H9 (cell line): ENCODE measurements at regions not wholly inside any gene's neighbourhood (a gene's known extent, or its start where the extent isn't known, plus 50 kb on each side); places are given as distances from the start of the nearest gene placed in this dataset.

Experiments
- DNase-seq: peaks from one replicate; pipeline ENCODE4 v3.0.0-alpha.2; 2017
- H2AFZ ChIP-seq: one replicate; pipeline ENCODE4 v1.6.1; 2013; ENCODE audit warnings: mild to moderate bottlenecking, low read length, control low read depth, moderate library complexity
- H2AK5ac ChIP-seq: 2 replicates; pipeline ENCODE4 v1.6.1; 2013; ENCODE audit warnings: low read length, control low read depth, mixed read lengths; ENCODE audit not compliant: insufficient read length
- H2BK120ac ChIP-seq: one replicate; pipeline ENCODE4 v1.6.1; 2013; ENCODE audit warnings: low read depth, mild to moderate bottlenecking, low read length, control low read depth, inconsistent platforms; ENCODE audit not compliant: poor library complexity, severe bottlenecking
- H2BK12ac ChIP-seq: 2 replicates; pipeline ENCODE4 v1.6.1; 2013; ENCODE audit warnings: low read length, control low read depth, mixed read lengths, low read depth; ENCODE audit not compliant: insufficient read length
- H2BK15ac ChIP-seq: 2 replicates; pipeline ENCODE4 v1.6.1; 2013; ENCODE audit warnings: low read depth, low read length, control low read depth
- H2BK20ac ChIP-seq: one replicate; pipeline ENCODE4 v1.6.1; 2013; ENCODE audit warnings: low read depth, mild to moderate bottlenecking, low read length, control low read depth, inconsistent platforms; ENCODE audit not compliant: poor library complexity, severe bottlenecking
- H2BK5ac ChIP-seq: 2 replicates; pipeline ENCODE4 v1.6.1; 2013; ENCODE audit warnings: low read length, control low read depth, mixed read lengths; ENCODE audit not compliant: insufficient read length
- H3K14ac ChIP-seq: 2 replicates; pipeline ENCODE4 v1.6.1; 2013; ENCODE audit warnings: low read length, control low read depth; ENCODE audit not compliant: insufficient read depth
- H3K18ac ChIP-seq: 2 replicates; pipeline ENCODE4 v1.6.1; 2013; ENCODE audit warnings: low read depth, mild to moderate bottlenecking, mixed read lengths, low read length, control low read depth; ENCODE audit not compliant: insufficient read length
- H3K23ac ChIP-seq: 2 replicates; pipeline ENCODE4 v1.6.1; 2013; ENCODE audit warnings: low read length, control low read depth, mixed read lengths, low read depth; ENCODE audit not compliant: insufficient read length
- H3K23me2 ChIP-seq: 2 replicates; pipeline ENCODE4 v1.6.1; 2013; ENCODE audit warnings: low read depth, mild to moderate bottlenecking, mixed read lengths, low read length, control low read depth; ENCODE audit not compliant: insufficient read length, poor library complexity, severe bottlenecking
- H3K27ac ChIP-seq: 2 replicates; pipeline ENCODE4 v1.5.1; 2013; ENCODE audit warnings: low read length, control low read depth, mixed read lengths, low read depth; ENCODE audit not compliant: insufficient read length
- H3K27me3 ChIP-seq: 2 replicates; pipeline ENCODE4 v1.6.1; 2013; ENCODE audit warnings: low read length, control low read depth, inconsistent platforms; ENCODE audit not compliant: insufficient read depth
- H3K4ac ChIP-seq: 2 replicates; pipeline ENCODE4 v1.6.1; 2013; ENCODE audit warnings: low read depth, mild to moderate bottlenecking, control low read depth, inconsistent platforms, low read length, moderate library complexity
- H3K4me1 ChIP-seq: 2 replicates; pipeline ENCODE4 v1.6.1; 2013; ENCODE audit warnings: low read length, control low read depth, inconsistent platforms; ENCODE audit not compliant: insufficient read depth
- H3K4me2 ChIP-seq: 2 replicates; pipeline ENCODE4 v1.6.1; 2013; ENCODE audit warnings: low read length, control low read depth, mixed read lengths; ENCODE audit not compliant: insufficient read length, insufficient read depth
- H3K56ac ChIP-seq: 2 replicates; pipeline ENCODE4 v1.6.1; 2013; ENCODE audit warnings: low read depth, mild to moderate bottlenecking, mixed read lengths, low read length, control low read depth; ENCODE audit not compliant: insufficient read length
- H3K79me1 ChIP-seq: 2 replicates; pipeline ENCODE4 v1.6.1; 2013; ENCODE audit warnings: low read depth, mild to moderate bottlenecking, moderate library complexity, low read length, control low read depth, inconsistent platforms; ENCODE audit not compliant: insufficient read depth, poor library complexity, severe bottlenecking
- H3K79me2 ChIP-seq: 2 replicates; pipeline ENCODE4 v1.6.1; 2013; ENCODE audit warnings: low read length, control low read depth, inconsistent platforms; ENCODE audit not compliant: insufficient read depth
- H3K9ac ChIP-seq: 2 replicates; pipeline ENCODE4 v1.6.1; 2013; ENCODE audit warnings: low read length, control low read depth, mixed read lengths; ENCODE audit not compliant: insufficient read length; ENCODE audit errors: extremely low read depth
- H3K9me3 ChIP-seq: one replicate; pipeline ENCODE4 v1.6.1; 2013; ENCODE audit warnings: low read depth, low read length, inconsistent platforms; ENCODE audit not compliant: control insufficient read depth
- H3T11ph ChIP-seq: one replicate; pipeline ENCODE4 v1.6.1; 2013; ENCODE audit warnings: mild to moderate bottlenecking, low read length, control low read depth, inconsistent platforms
- H4K20me1 ChIP-seq: one replicate; pipeline ENCODE4 v1.6.1; 2013; ENCODE audit not compliant: control insufficient read depth, insufficient read length, insufficient read depth
- H4K5ac ChIP-seq: 2 replicates; pipeline ENCODE4 v1.6.1; 2013; ENCODE audit warnings: low read depth, mild to moderate bottlenecking, mixed read lengths, low read length, control low read depth; ENCODE audit not compliant: insufficient read length
- H4K8ac ChIP-seq: replicated peaks from 2 replicates; pipeline ENCODE4 v1.6.1; 2013; ENCODE audit warnings: low read length, control low read depth, mixed read lengths, low read depth; ENCODE audit not compliant: insufficient read length
- H4K91ac ChIP-seq: 2 replicates; pipeline ENCODE4 v1.6.1; 2013; ENCODE audit warnings: low read depth, mild to moderate bottlenecking, moderate library complexity, mixed read lengths, low read length, control low read depth; ENCODE audit not compliant: insufficient read length
- H3K27ac Mint-ChIP-seq, 3 experiments: 2 replicates in 2 of 3; 3 replicates in 1 of 3; pipeline ENCODE4 v1.8.0; 2020 to 2021; ENCODE audit warnings: mixed read lengths in 3 of 3, mild to moderate bottlenecking in 1 of 3, moderate library complexity in 1 of 3
- H3K27me3 Mint-ChIP-seq: 2 replicates; pipeline ENCODE4 v1.8.0; 2021; ENCODE audit warnings: low read depth, mild to moderate bottlenecking, moderate library complexity, mixed read lengths
- H3K36me3 Mint-ChIP-seq, 3 experiments: 2 replicates in 2 of 3; 3 replicates in 1 of 3; pipeline ENCODE4 v1.8.0; 2020 to 2021; ENCODE audit warnings: low read depth in 3 of 3, mixed read lengths in 3 of 3; ENCODE audit not compliant: insufficient read depth in 1 of 3
- H3K4me1 Mint-ChIP-seq, 2 experiments: 2 replicates each; pipeline ENCODE4 v1.8.0; 2020; ENCODE audit warnings: mixed read lengths in 2 of 2
- H3K4me3 Mint-ChIP-seq, 2 experiments: 2 replicates in 1 of 2; 3 replicates in 1 of 2; pipeline ENCODE4 v1.8.0; 2020 to 2021; ENCODE audit warnings: mild to moderate bottlenecking in 2 of 2, mixed read lengths in 2 of 2, moderate library complexity in 1 of 2
- H3K9me3 Mint-ChIP-seq, 2 experiments: 2 replicates in 1 of 2; 3 replicates in 1 of 2; pipeline ENCODE4 v1.8.0; 2020; ENCODE audit warnings: mild to moderate bottlenecking in 2 of 2, mixed read lengths in 2 of 2, moderate library complexity in 1 of 2
- WGBS: extraction: QIAGEN DNeasy Blood & Tissue Kit; methylation state at CpG from one replicate; pipeline ENCODE4 v1.1.7; 2013; ENCODE audit warnings: missing lambda C conversion rate, low lambda C conversion rate, mixed read lengths; ENCODE audit not compliant: insufficient read length; ENCODE audit errors: extremely low coverage; 5-methylcytosine and 5-hydroxymethylcytosine counted together
- TF ChIP-seq, protein P1 (sequence below): fragments of 200-600 bp; sonication (generic); conservative IDR thresholded peaks from 3 replicates; pipeline ENCODE4 v1.8.0; 2021; ENCODE audit warnings: antibody characterized with exemption, mild to moderate bottlenecking

DNA sequence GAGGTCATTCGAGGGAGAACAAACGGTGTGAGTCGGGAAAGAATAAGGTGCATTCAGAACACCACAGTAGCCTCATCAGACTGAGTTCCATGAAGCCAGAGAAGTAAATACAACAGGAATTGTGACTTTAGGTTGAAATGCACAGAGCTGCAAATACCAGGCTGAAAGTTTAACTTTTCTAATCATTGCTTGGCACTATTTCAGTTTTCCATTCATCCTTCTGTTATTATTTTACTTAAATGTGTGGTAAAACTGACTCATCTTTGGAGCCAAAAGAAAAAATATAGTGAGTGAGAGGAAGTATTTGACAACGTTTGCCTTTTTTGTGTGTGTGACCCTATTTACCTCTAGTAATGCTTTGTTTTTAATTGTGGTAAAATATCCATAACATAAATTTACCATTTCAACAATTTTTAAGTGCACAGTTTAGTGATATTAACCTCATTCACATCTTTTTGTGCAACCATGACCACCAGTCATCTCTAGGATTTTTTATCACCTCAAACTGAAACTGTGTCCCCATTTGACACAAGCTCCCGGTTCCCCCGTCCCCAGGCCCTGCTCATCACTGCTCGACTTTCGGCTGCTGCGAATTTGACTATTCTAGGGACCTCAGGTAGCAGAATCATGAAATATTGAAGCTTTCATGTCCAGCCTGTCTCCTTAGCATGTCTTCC is 166.8 kb downstream of the HSD17B3 start:
- H3K4me2 ChIP-seq: no peak overlapping the region
- H2AK5ac ChIP-seq: no peak overlapping the region
- no peak overlapping the region for H3K27ac ChIP-seq
- H3K9me3 ChIP-seq: no peaks in the 10 kb centered on the region
- no peaks in the 10 kb centered on the region for H3K79me2 ChIP-seq
- no peak overlapping the region for H2BK20ac ChIP-seq
- no peak overlapping the region for H3K9ac ChIP-seq
- no peaks in the 10 kb centered on the region for H4K20me1 ChIP-seq
- no CpG with 5 or more reads among the region's 9 CpGs for WGBS
- H2BK5ac ChIP-seq: no peak overlapping the region
- H3K27me3 ChIP-seq: no peaks in the 10 kb centered on the region
- H3K79me1 ChIP-seq: no peaks in the 10 kb centered on the region
- H4K5ac ChIP-seq: no peak overlapping the region
- no peak overlapping the region for H2BK120ac ChIP-seq
- H3K14ac ChIP-seq: no peak overlapping the region
- no peak for DNase-seq
- H3K4ac ChIP-seq: no peak overlapping the region
- peaks cover 4% of the 10 kb centered on the region; the same call in 1 of the 2 replicates for H3K4me1 ChIP-seq
- no peak overlapping the region for H2AFZ ChIP-seq
- H3T11ph ChIP-seq: no peak overlapping the region
- H2BK15ac ChIP-seq: no peak overlapping the region
- H3K27ac Mint-ChIP-seq: no peak overlapping the region
- H3K56ac ChIP-seq: no peak overlapping the region
- H4K8ac ChIP-seq: no peak overlapping the region
- H3K18ac ChIP-seq: no peak overlapping the region
- H3K4me3 Mint-ChIP-seq: no peak overlapping the region
- peaks cover 0 to 2% (median 0%) of the 10 kb centered on the region in 3 experiments; a peak in 1 of 7 replicates for H3K36me3 Mint-ChIP-seq
- TF ChIP-seq, protein P1, sequence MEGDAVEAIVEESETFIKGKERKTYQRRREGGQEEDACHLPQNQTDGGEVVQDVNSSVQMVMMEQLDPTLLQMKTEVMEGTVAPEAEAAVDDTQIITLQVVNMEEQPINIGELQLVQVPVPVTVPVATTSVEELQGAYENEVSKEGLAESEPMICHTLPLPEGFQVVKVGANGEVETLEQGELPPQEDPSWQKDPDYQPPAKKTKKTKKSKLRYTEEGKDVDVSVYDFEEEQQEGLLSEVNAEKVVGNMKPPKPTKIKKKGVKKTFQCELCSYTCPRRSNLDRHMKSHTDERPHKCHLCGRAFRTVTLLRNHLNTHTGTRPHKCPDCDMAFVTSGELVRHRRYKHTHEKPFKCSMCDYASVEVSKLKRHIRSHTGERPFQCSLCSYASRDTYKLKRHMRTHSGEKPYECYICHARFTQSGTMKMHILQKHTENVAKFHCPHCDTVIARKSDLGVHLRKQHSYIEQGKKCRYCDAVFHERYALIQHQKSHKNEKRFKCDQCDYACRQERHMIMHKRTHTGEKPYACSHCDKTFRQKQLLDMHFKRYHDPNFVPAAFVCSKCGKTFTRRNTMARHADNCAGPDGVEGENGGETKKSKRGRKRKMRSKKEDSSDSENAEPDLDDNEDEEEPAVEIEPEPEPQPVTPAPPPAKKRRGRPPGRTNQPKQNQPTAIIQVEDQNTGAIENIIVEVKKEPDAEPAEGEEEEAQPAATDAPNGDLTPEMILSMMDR: no peak
- H3K23me2 ChIP-seq: no peaks in the 10 kb centered on the region
- peaks cover 31% of the 10 kb centered on the region in 2 experiments for H3K4me1 Mint-ChIP-seq
- H3K27me3 Mint-ChIP-seq: peaks cover 17% of the 10 kb centered on the region
- peaks cover 3 to 6% of the 10 kb centered on the region in 2 experiments; a peak in 2 of 5 replicates for H3K9me3 Mint-ChIP-seq
- no peak overlapping the region for H4K91ac ChIP-seq
- no peak overlapping the region for H2BK12ac ChIP-seq
- no peak overlapping the region for H3K23ac ChIP-seq
